SJCRH30 (cell line): ENCODE measurements at regions not wholly inside any gene's neighbourhood (a gene's known extent, or its start where the extent isn't known, plus 50 kb on each side); places are given as distances from the start of the nearest gene placed in this dataset.

Experiments
- DNase-seq, 2 experiments: peaks; one replicate each; pipeline ENCODE4 v3.0.0-alpha.2; 2015 to 2020
- H3K27ac ChIP-seq: fragments of 250-450 bp; sonication (Bioruptor Pico); 2 replicates; pipeline ENCODE4 v1.5.1; 2020; ENCODE audit warnings: mild to moderate bottlenecking, moderate library complexity
- H3K27me3 ChIP-seq: fragments of 250-450 bp; sonication (Bioruptor Pico); 2 replicates; pipeline ENCODE4 v1.5.1; 2020; ENCODE audit warnings: mild to moderate bottlenecking, moderate library complexity
- H3K36me3 ChIP-seq: fragments of 250-450 bp; sonication (Bioruptor Pico); 2 replicates; pipeline ENCODE4 v1.5.1; 2020; ENCODE audit warnings: mild to moderate bottlenecking, moderate library complexity
- H3K4me1 ChIP-seq: fragments of 250-450 bp; sonication (Bioruptor Pico); 2 replicates; pipeline ENCODE4 v1.5.1; 2020; ENCODE audit warnings: mild to moderate bottlenecking, moderate library complexity
- H3K4me3 ChIP-seq: fragments of 250-450 bp; sonication (Bioruptor Pico); 2 replicates; pipeline ENCODE4 v1.5.1; 2020; ENCODE audit warnings: mild to moderate bottlenecking, moderate library complexity
- H3K9me3 ChIP-seq: fragments of 250-450 bp; sonication (Bioruptor Pico); replicated peaks from 2 replicates; pipeline ENCODE4 v1.5.1; 2020; ENCODE audit warnings: mild to moderate bottlenecking, moderate library complexity

GRCh38 chr15:58298879-58299850 is 132.6 kb upstream of the LIPC start:
- no peak overlapping the region for H3K4me3 ChIP-seq
- no peak for DNase-seq
- no peaks in the 10 kb centered on the region for H3K36me3 ChIP-seq
- no peak overlapping the region for H3K27ac ChIP-seq
- H3K4me1 ChIP-seq: no peaks in the 10 kb centered on the region; the same call in 1 of the 2 replicates
- H3K27me3 ChIP-seq: no peaks in the 10 kb centered on the region
- 0 out of 2 replicates have a peak, but pooled peaks cover 4% of the 10 kb centered on the region for H3K9me3 ChIP-seq

- Histone ChIP-seq H3K27me3 (no peaks in the 10 kb centered on the region), H3K27ac (no peak overlapping the region), H3K36me3 (no peaks in the 10 kb centered on the region), H3K4me3 (no peak overlapping the region), H3K9me3 (no peaks in the 10 kb centered on the region), H3K4me1 (no peaks in the 10 kb centered on the region)
- DNase-seq: no peak
Measured at GRCh38 chr15:58302832-58303231, 129.0 kb upstream of the LIPC start.

GRCh38 chr15:58303236-58303635 is 128.6 kb upstream of the LIPC start:
- Histone ChIP-seq H3K36me3 (no peaks in the 10 kb centered on the region), H3K9me3 (no peaks in the 10 kb centered on the region), H3K4me3 (no peak overlapping the region), H3K27ac (no peak overlapping the region), H3K4me1 (no peaks in the 10 kb centered on the region), H3K27me3 (no peaks in the 10 kb centered on the region)
- DNase-seq: no peak

GRCh38 chr15:58306591-58307312 is 125.0 kb upstream of the LIPC start:
- no peak for DNase-seq
- Histone ChIP-seq H3K27ac (no peak overlapping the region), H3K4me1 (no peaks in the 10 kb centered on the region)

GRCh38 chr15:58307313-58307961 is 124.4 kb upstream of the LIPC start:
- H3K27me3 ChIP-seq: no peaks in the 10 kb centered on the region
- H3K27ac ChIP-seq: no peak overlapping the region
- H3K4me3 ChIP-seq: no peak overlapping the region
- no peaks in the 10 kb centered on the region for H3K36me3 ChIP-seq
- no peaks in the 10 kb centered on the region for H3K9me3 ChIP-seq
- H3K4me1 ChIP-seq: 0 out of 2 replicates have a peak, but pooled peaks cover 3% of the 10 kb centered on the region
- DNase-seq: peak in 1 of 2 experiments; percentile 11

More at GRCh38 chr15:58306591-58307312, 125.0 kb upstream of the LIPC start:
- no peak overlapping the region for H3K4me3 ChIP-seq
- no peaks in the 10 kb centered on the region for H3K36me3 ChIP-seq
- no peaks in the 10 kb centered on the region for H3K27me3 ChIP-seq
- H3K9me3 ChIP-seq: no peaks in the 10 kb centered on the region

- Histone ChIP-seq H3K4me1 (0 out of 2 replicates have a peak, but pooled peaks cover 3% of the 10 kb centered on the region), H3K36me3 (no peaks in the 10 kb centered on the region), H3K9me3 (no peaks in the 10 kb centered on the region), H3K4me3 (no peak overlapping the region), H3K27ac (no peak overlapping the region), H3K27me3 (no peaks in the 10 kb centered on the region)
- DNase-seq: peak in 1 of 2 experiments; percentile 13
Measured at GRCh38 chr15:58308742-58309355, 122.9 kb upstream of the LIPC start.

GRCh38 chr15:58309963-58310928 is 121.5 kb upstream of the LIPC start:
- no peaks in the 10 kb centered on the region for H3K9me3 ChIP-seq
- no peak overlapping the region for H3K4me3 ChIP-seq
- H3K27me3 ChIP-seq: no peaks in the 10 kb centered on the region
- H3K36me3 ChIP-seq: no peaks in the 10 kb centered on the region
- DNase-seq: no peak
- no peak overlapping the region for H3K27ac ChIP-seq
- H3K4me1 ChIP-seq: 0 out of 2 replicates have a peak, but pooled peaks cover 3% of the 10 kb centered on the region

- H3K4me1 ChIP-seq: 0 out of 2 replicates have a peak, but pooled peaks cover 3% of the 10 kb centered on the region
- no peaks in the 10 kb centered on the region; the same call in 1 of the 2 replicates for H3K9me3 ChIP-seq
- no peaks in the 10 kb centered on the region for H3K27me3 ChIP-seq
- H3K27ac ChIP-seq: no peak overlapping the region
- no peak overlapping the region for H3K4me3 ChIP-seq
- no peak for DNase-seq
- no peaks in the 10 kb centered on the region for H3K36me3 ChIP-seq
Measured at GRCh38 chr15:58311556-58311955, 120.2 kb upstream of the LIPC start.

GRCh38 chr15:58312031-58312430 is 119.8 kb upstream of the LIPC start:
- H3K4me1 ChIP-seq: 0 out of 2 replicates have a peak, but pooled peaks cover 3% of the 10 kb centered on the region
- no peak overlapping the region for H3K4me3 ChIP-seq
- H3K27ac ChIP-seq: no peak overlapping the region
- no peaks in the 10 kb centered on the region; the same call in 1 of the 2 replicates for H3K9me3 ChIP-seq
- DNase-seq: no peak
- H3K27me3 ChIP-seq: no peaks in the 10 kb centered on the region
- no peaks in the 10 kb centered on the region for H3K36me3 ChIP-seq

GRCh38 chr15:58313304-58313703 is 118.5 kb upstream of the LIPC start:
- Histone ChIP-seq H3K4me1 (0 out of 2 replicates have a peak, but pooled peaks cover 3% of the 10 kb centered on the region), H3K36me3 (no peaks in the 10 kb centered on the region), H3K9me3 (no peaks in the 10 kb centered on the region; the same call in 1 of the 2 replicates), H3K27me3 (no peaks in the 10 kb centered on the region), H3K4me3 (no peak overlapping the region), H3K27ac (no peak overlapping the region)
- no peak for DNase-seq

GRCh38 chr15:58313810-58314592 is 117.8 kb upstream of the LIPC start:
- Histone ChIP-seq H3K9me3 (no peaks in the 10 kb centered on the region; the same call in 1 of the 2 replicates), H3K36me3 (no peaks in the 10 kb centered on the region), H3K27ac (no peak overlapping the region), H3K4me3 (no peak overlapping the region), H3K27me3 (no peaks in the 10 kb centered on the region), H3K4me1 (0 out of 2 replicates have a peak, but pooled peaks cover 3% of the 10 kb centered on the region)
- no peak for DNase-seq

GRCh38 chr15:58314593-58315216 is 117.1 kb upstream of the LIPC start:
- Histone ChIP-seq H3K4me1 (0 out of 2 replicates have a peak, but pooled peaks cover 3% of the 10 kb centered on the region), H3K27me3 (no peaks in the 10 kb centered on the region), H3K4me3 (no peak overlapping the region), H3K9me3 (no peaks in the 10 kb centered on the region; the same call in 1 of the 2 replicates), H3K36me3 (no peaks in the 10 kb centered on the region), H3K27ac (no peak overlapping the region)
- no peak for DNase-seq
